HG02642 (cell line): ENCODE measurements at regions not wholly inside any gene's neighbourhood (a gene's known extent, or its start where the extent isn't known, plus 50 kb on each side); places are given as distances from the start of the nearest gene placed in this dataset.

Source experiments
- ATAC-seq: cut with Tn5 transposase; IDR thresholded peaks from one replicate; pipeline ENCODE4 v1.9.1; 2021; ENCODE audit warnings: mild to moderate bottlenecking; ENCODE audit not compliant: unreplicated experiment, poor library complexity

- no peak for ATAC-seq
Observed at GRCh38 chrX:98480606-98481005, 1596.9 kb downstream of the RPA4 start.

- no peak for ATAC-seq
Observed at GRCh38 chrX:98481636-98482035, 1597.9 kb downstream of the RPA4 start.

- no peak for ATAC-seq
Observed at GRCh38 chrX:98490670-98491069, 1607.0 kb downstream of the RPA4 start.

- ATAC-seq: no peak
Observed at GRCh38 chrX:98501426-98501825, 1617.7 kb downstream of the RPA4 start.

GRCh38 chrX:98506907-98507306 is 1623.2 kb downstream of the RPA4 start:
- no peak for ATAC-seq

- no peak for ATAC-seq
Observed at GRCh38 chrX:98514032-98514431, 1630.3 kb downstream of the RPA4 start.

- ATAC-seq: no peak
Observed at GRCh38 chrX:98516120-98516519, 1632.4 kb downstream of the RPA4 start.

- no peak for ATAC-seq
Observed at GRCh38 chrX:98523026-98523425, 1639.3 kb downstream of the RPA4 start.

- ATAC-seq: no peak
Observed at GRCh38 chrX:98523521-98523920, 1639.8 kb downstream of the RPA4 start.

GRCh38 chrX:98548519-98548918 is 1664.8 kb downstream of the RPA4 start:
- ATAC-seq: no peak

GRCh38 chrX:98568795-98569194 is 1685.1 kb downstream of the RPA4 start:
- ATAC-seq: no peak

GRCh38 chrX:98605941-98606340 is 1722.2 kb downstream of the RPA4 start:
- ATAC-seq: no peak

GRCh38 chrX:98607739-98608138 is 1724.0 kb downstream of the RPA4 start:
- ATAC-seq: no peak

GRCh38 chrX:98627645-98628044 is 1743.9 kb downstream of the RPA4 start:
- no peak for ATAC-seq

GRCh38 chrX:98637451-98637850 is 1753.7 kb downstream of the RPA4 start:
- ATAC-seq: no peak

GRCh38 chrX:98646351-98646750 is 1762.6 kb downstream of the RPA4 start:
- ATAC-seq: no peak

- ATAC-seq: no peak
Observed at GRCh38 chrX:98654565-98654964, 1755.5 kb downstream of the PCDH19 start.
